Amygdala (tissue), 56 donors: ENCODE measurements at regions not wholly inside any gene's neighbourhood (a gene's known extent, or its start where the extent isn't known, plus 50 kb on each side); places are given as distances from the start of the nearest gene placed in this dataset.

Experiments used
- DNase-seq, 56 donors: peaks; one replicate each; lab custom pipeline; 2025; lab: John Stamatoyannopoulos, UW

- DNase-seq = no peak
Observed at GRCh38 chr5:68161156-68161555, 54.4 kb upstream of the PIK3R1 start.

GRCh38 chr5:68159224-68159951 lies 56.2 kb upstream of the PIK3R1 start:
- DNase-seq = no peak

- DNase-seq = no peak
Observed at GRCh38 chr5:68155940-68156339, 59.6 kb upstream of the PIK3R1 start.

DNA sequence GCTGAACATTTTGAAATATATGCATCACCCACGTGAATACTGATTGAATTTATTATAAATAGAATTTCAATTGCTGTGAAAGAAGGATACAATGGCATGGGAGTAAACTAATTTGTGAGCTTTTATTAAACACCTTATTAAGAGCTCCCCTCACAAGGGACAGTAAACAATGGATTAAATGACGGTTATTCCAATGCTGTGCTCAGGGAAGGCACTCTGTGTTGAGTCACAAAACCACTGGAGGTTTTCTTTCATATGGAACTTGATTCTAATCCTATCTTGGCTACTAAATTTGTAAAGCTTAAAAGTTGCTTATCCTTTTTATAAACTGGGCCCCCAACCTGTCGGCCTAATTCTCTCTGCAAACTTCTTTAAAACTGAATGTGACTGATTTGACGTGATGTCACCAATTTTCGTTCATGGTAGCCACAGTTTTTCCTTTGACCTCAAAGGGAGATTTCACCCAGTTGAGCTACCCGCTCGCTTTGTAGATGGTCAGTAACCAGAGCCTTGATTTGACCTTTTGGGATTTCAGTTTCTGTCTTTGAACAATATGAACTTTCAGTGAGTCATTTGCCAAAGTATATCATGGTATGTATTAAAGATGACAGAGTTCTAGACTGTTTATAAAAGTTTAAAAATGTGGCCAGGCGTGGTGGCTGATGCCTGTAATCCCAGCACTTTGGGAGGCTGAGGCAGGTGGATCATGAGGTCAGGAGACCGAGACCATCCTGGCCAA lies 61.3 kb upstream of the PIK3R1 start:
- DNase-seq = no peak

GRCh38 chr5:68151812-68152211 lies 63.7 kb upstream of the PIK3R1 start:
- no peak for DNase-seq

DNA sequence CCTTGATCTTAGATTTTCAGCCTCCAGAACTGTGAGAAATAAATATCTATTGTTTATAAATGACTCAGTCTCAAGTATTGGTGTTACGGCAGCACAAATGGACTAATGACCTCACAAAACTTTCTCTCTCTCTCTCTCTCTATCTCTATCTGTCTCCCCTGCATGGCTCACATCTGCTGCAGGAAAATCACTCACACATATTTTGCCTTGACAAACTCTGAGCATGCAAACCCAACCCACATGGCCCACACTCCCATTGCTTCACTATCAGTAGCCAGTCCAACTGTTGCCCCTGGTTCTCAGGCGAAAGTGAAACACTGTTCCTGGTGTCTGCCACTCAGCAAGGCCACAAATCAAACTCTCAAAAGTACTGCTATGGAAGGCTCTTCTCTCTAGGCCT lies 66.4 kb upstream of the PIK3R1 start:
- DNase-seq = no peak

DNA sequence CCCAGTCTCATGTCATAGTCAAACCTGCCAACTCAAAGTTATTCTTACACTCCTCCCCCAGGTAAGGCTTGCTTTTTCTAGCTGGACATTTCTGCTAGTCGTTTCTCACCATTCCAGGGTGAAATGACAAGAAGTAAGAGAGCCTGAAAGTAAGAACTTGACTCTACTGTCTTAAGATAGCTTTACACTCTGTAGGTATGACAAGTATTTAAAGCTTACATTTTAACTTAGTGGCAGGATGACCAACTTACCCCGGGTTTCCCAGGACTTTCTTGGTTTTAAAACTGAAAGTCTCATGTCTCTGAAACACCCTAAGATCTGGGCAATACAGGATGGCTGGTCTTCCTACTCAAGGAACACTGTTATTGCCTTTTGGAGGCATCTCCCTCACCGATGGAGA lies 67.5 kb upstream of the PIK3R1 start:
- no peak for DNase-seq

GRCh38 chr5:68147659-68148058 lies 67.9 kb upstream of the PIK3R1 start:
- DNase-seq = no peak

- no peak for DNase-seq
Observed at GRCh38 chr5:68141494-68141893, 74.1 kb upstream of the PIK3R1 start.

GRCh38 chr5:68140763-68141162 lies 74.8 kb upstream of the PIK3R1 start:
- DNase-seq = no peak

DNA sequence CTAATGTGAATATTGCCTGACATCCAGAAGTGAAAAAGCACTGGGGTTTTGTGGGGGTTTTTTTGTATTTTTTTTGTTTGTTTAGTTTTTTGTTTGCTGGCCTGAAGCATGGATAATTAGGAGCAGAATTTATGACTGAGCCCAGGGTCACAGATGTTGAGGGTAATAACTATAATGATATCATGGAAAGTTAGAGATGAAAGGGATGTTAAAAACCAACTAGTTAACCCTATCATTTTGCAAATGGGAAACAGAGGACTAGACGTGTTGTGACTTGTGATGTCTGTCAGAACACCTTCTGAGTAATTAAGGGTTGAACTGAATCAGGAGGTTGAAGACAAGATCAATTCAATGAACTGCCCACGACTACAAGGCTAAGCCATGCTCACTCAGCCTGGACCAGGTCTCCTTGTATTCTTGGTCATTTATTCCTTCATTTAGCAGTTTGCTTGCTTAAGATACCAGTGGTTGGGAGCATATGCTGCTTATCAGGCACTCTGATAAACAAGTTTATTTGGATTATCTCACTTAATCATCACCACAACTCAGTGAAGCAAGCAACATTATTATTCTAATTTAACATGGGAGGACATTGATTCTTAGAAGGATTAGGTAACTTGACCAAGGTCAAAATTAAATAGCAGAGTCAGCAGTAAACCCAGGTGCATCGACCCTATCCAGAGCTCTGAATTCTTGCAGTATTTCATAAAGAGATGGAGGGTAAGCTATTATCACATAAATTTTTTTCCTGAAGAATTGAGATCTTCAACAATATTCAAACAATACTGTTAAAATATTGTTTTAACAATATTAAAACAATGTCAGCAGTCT lies 75.7 kb upstream of the PIK3R1 start:
- DNase-seq = no peak

DNA sequence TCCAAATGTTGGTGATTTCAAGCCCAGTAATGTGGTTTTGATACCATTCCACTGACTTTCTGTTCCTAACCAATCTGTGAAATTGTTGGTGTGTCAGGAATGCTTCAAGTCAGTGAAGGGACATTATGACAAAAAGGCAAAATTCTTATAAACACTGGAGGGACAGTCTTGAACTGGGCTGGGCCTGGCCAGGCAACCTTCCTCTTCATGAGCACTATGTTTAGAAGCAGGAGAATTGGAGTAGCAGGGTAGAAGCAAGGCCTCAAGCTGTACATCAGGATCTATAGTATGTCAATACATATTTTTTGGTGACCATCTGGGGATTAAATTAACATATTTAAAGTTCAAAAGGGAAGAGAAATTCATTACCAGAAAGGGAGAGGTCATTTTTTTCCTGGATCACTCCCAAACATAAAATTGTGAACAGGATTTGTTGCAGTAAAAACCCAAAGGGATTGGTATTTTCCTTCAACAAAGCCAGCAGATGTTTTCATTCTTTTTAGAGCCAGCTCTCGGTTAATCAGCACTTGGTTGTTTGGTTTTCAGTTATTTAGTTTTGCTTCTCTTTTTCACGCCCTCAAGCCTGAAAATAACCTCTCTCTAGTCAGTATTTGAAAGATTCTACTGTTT lies 77.9 kb upstream of the PIK3R1 start:
- DNase-seq = no peak

DNA sequence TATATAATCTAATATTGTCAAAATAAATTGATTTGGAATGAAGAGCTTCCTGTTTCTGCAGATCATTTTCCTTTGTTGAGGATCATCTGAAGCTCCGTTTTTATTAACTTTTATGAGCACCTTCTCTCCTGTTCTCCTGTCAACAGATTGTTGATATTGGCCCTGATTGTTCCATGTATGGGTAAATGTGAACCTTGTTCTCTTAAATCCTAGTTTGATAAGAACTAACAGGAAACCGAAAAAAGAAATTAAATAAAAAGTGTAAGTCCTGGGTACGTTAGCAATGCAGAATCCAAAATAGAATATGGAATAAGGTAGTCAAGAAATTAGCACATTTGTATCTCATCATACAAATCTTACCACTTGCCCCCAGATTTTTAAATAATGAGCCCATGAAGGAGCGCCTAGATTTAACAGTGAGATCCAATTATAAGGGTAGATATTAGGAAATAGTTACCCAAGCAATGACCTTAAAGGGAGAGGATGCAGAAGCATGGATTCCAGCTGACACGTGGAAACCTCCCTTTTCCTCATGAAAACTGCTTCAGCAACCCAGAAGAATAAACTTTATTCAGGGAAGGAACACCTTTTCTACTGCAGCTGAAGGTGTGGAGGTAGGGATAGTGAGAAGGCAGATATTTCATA lies 80.8 kb upstream of the PIK3R1 start:
- DNase-seq = no peak

DNA sequence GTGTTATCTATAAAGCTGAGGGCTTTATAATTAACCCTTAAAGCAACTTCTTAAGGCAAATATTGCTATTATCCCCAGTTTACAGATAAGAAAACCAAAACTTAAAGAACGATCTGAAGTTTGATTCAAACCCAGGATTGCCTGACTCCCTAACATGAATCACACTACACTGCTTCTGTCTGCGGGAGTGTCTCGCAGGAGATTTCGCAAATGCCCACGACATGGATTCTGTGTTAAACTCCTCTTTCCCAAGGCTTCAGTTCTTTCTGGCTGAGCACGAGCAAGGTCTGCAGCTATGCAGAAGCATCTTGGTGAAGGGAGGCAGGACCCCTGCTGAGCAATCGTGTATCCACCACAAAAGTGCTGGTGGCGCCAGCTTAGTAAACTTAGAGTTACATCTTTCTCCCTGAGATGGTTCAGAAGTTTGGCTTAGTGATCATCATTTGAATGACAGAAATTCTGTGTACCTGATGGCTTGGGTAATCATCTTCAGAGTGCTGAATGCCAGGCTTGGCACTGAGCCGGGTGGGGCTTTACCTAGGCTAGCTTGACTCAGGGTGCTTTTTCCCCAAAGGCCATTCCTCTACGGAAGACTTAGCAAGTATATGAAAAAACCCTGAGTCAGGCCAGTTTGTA lies 81.4 kb upstream of the PIK3R1 start:
- no peak for DNase-seq

DNA sequence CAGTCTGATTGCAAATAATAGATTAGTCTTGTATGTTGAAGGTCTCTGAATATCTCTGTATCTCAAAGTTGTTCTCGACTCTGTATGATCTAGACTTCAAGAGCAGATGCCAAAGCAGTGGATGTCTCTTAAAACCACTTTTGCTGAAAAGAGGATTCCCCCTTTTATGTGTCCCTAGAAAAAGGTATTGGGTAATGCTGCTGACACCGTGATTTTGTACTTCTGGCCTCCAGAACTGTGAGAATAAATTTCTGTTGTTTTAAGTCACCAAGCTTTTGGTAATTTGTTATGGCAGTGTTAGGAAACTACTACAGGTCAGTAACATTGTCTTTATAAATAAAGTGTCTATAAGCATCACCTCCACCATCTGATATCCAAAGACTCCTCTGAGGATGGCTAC lies 85.3 kb upstream of the PIK3R1 start:
- DNase-seq = no peak

GRCh38 chr5:68129364-68129763 lies 86.2 kb upstream of the PIK3R1 start:
- no peak for DNase-seq

DNA sequence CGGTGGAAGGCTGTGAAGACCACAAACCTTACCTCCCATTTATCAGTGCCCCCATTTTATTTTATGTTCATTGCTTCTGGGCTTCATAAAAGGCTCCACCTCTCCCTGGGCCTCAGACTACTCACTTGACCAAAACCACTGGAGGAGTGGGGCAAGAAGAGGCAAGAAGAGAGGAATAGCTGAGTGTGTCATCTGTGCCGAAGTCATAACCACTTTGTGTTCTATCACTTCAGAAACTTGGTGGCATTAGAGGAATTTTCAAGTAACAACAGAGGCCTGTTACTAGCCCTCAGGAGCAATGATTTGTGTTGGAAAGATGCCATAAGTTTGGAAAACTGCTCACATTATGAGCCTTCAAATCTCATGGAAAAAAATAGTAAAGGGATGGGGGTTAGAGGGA lies 88.7 kb upstream of the PIK3R1 start:
- DNase-seq = no peak

- no peak for DNase-seq
Observed at GRCh38 chr5:68122439-68123328, 92.9 kb upstream of the PIK3R1 start.

GRCh38 chr5:68116868-68117411 lies 98.6 kb upstream of the PIK3R1 start:
- DNase-seq = no peak
